PFSK-1 (cell line): ENCODE measurements at regions not wholly inside any gene's neighbourhood (a gene's known extent, or its start where the extent isn't known, plus 50 kb on each side); places are given as distances from the start of the nearest gene placed in this dataset.

Source experiments
- FOXP2 ChIP-seq: optimal IDR thresholded peaks from 2 replicates; pipeline ENCODE3; 2011; ENCODE audit warnings: borderline replicate concordance, control low read depth, inconsistent platforms; ENCODE audit not compliant: insufficient read depth; ENCODE audit errors: extremely low read length, extremely low read depth
- REST ChIP-seq, 2 experiments: IDR thresholded peaks; 2 replicates each; pipeline versions ENCODE4 v1.6.1 to v1.8.0; 2011 to 2012; ENCODE audit warnings: low read depth in 2 of 2, low read length in 2 of 2, control low read depth in 1 of 2, inconsistent platforms in 1 of 2, mild to moderate bottlenecking in 1 of 2, moderate library complexity in 1 of 2; ENCODE audit not compliant: insufficient read depth in 1 of 2
- TAF1 ChIP-seq: IDR thresholded peaks from 2 replicates; pipeline ENCODE4 v1.6.1; 2012; ENCODE audit warnings: low read length, control low read depth, borderline replicate concordance; ENCODE audit not compliant: insufficient read depth

GRCh38 chr15:29558261-29558660, 264.0 kb downstream of the TJP1 start:
- no peak for TF ChIP-seq FOXP2
- TF ChIP-seq REST (IDR thresholded peaks at IDR 0.05; ENCODE audit: insufficient read depth in 1 of 2, low read depth in 2 of 2, low read length in 2 of 2), result no peak
- no peak for TF ChIP-seq TAF1
